ENCODE measurements at regions not wholly inside any gene's neighbourhood (a gene's known extent, or its start where the extent isn't known, plus 50 kb on each side); places are given as distances from the start of the nearest gene placed in this dataset.

GRCh38 chr2:23096906-23097602, 287.9 kb upstream of the KLHL29 start:
- DNase-seq (ENCODE audit: low read depth), result no peak
- H3K4me3 ChIP-seq (ENCODE audit: low read depth, low read length), result no peak overlapping the region
- no peak for TF ChIP-seq CTCF (IDR thresholded peaks at IDR 0.05; ENCODE audit: control insufficient read depth, extremely low read depth, insufficient read depth)

- no peak overlapping the region for H3K4me3 ChIP-seq (ENCODE audit: low read depth, low read length)
- DNase-seq (ENCODE audit: low read depth), result no peak
- TF ChIP-seq CTCF (IDR thresholded peaks at IDR 0.05; ENCODE audit: control insufficient read depth, extremely low read depth, insufficient read depth), result no peak
These were observed 284.6 kb upstream of the KLHL29 start for GRCh38 chr2:23100406-23100805.

- DNase-seq (ENCODE audit: low read depth), result no peak
- no peak overlapping the region for H3K4me3 ChIP-seq (ENCODE audit: low read depth, low read length)
- no peak for TF ChIP-seq CTCF (IDR thresholded peaks at IDR 0.05; ENCODE audit: control insufficient read depth, extremely low read depth, insufficient read depth)
These were observed 278.7 kb upstream of the KLHL29 start for GRCh38 chr2:23106242-23106785.

GRCh38 chr2:23107327-23107941, 277.5 kb upstream of the KLHL29 start:
- DNase-seq (ENCODE audit: low read depth), result no peak
- no peak overlapping the region for H3K4me3 ChIP-seq (ENCODE audit: low read depth, low read length)
- TF ChIP-seq CTCF (IDR thresholded peaks at IDR 0.05; ENCODE audit: control insufficient read depth, extremely low read depth, insufficient read depth), result no peak

GRCh38 chr2:23111263-23111662, 273.7 kb upstream of the KLHL29 start:
- no peak overlapping the region for H3K4me3 ChIP-seq (ENCODE audit: low read depth, low read length)
- DNase-seq (ENCODE audit: low read depth), result no peak
- no peak for TF ChIP-seq CTCF (IDR thresholded peaks at IDR 0.05; ENCODE audit: control insufficient read depth, extremely low read depth, insufficient read depth)

GRCh38 chr2:23112517-23112916, 272.5 kb upstream of the KLHL29 start:
- DNase-seq (ENCODE audit: low read depth), result no peak
- TF ChIP-seq CTCF (IDR thresholded peaks at IDR 0.05; ENCODE audit: control insufficient read depth, extremely low read depth, insufficient read depth), result no peak
- no peak overlapping the region for H3K4me3 ChIP-seq (ENCODE audit: low read depth, low read length)

Measured in LNCaP clone FGC (cell line).